GM12878 (cell line): ENCODE measurements at regions not wholly inside any gene's neighbourhood (a gene's known extent, or its start where the extent isn't known, plus 50 kb on each side); places are given as distances from the start of the nearest gene placed in this dataset.

Source experiments
- ATAC-seq: fragments of 200-7000 bp; cut with Tn5 transposase; 3 replicates; pipeline ENCODE4 v1.9.1; 2020; ENCODE audit warnings: mild to moderate bottlenecking, moderate library complexity
- BruUV-seq: library from RNA; stranded (reverse); fragments of 400-500 nt; replicated peaks from 2 replicates; lab custom pipeline; 2021; lab: Mats Ljungman, UMichigan
- CTCF ChIA-PET: fragments of 300-600 bp; sonication (Branson Sonifier 250); formaldehyde crosslinking; extraction: SDS; loops from one replicate; lab custom pipeline; 2021; ENCODE audit warnings: inconsistent platforms; lab: Yijun Ruan, JAX
- POLR2A ChIA-PET: fragments of 350-600 bp; formaldehyde crosslinking; extraction: SDS; loops from one replicate; lab custom pipeline; 2021; ENCODE audit warnings: inconsistent platforms; lab: Charles Lee
- RAD21 ChIA-PET: fragments of 300-600 bp; sonication (Branson Sonifier 250); formaldehyde crosslinking; loops from one replicate; lab custom pipeline; 2023; ENCODE audit warnings: antibody characterized with exemption; ENCODE audit not compliant: unreplicated experiment; lab: Charles Lee
- SMC1A ChIA-PET: fragments of 300-600 bp; sonication (Branson Sonifier 250); formaldehyde crosslinking; loops from one replicate; lab custom pipeline; 2023; ENCODE audit not compliant: unreplicated experiment, uncharacterized antibody; lab: Charles Lee
- DNase-seq: peaks from one replicate; pipeline ENCODE4 v3.0.0-alpha.2; 2011; ENCODE audit warnings: low read depth, low spot score
- FAIRE-seq: peaks from 3 replicates; lab custom pipeline; 2011; peaks lifted over from hg19 to GRCh38; lab: Jason Lieb, UNC
- H2AFZ ChIP-seq: 2 replicates; pipeline ENCODE4 v1.6.0; 2011; ENCODE audit warnings: low read depth, low read length, control low read depth; ENCODE audit not compliant: control insufficient read depth
- H3K27ac ChIP-seq: 2 replicates; pipeline ENCODE4 v1.5.1; 2011; ENCODE audit warnings: control low read depth; ENCODE audit not compliant: control insufficient read depth, insufficient read depth
- H3K27me3 ChIP-seq, 2 experiments: replicated peaks in 1 of 2; 2 replicates each; pipeline versions ENCODE4 v1.6.0 to v1.6.1; 2011; ENCODE audit warnings: low read length in 1 of 2; ENCODE audit not compliant: control insufficient read depth in 2 of 2, insufficient read depth in 2 of 2
- H3K36me3 ChIP-seq, 2 experiments: 2 replicates each; pipeline ENCODE4 v1.5.1; 2011; ENCODE audit warnings: low read length in 1 of 2; ENCODE audit not compliant: control insufficient read depth in 2 of 2, insufficient read depth in 2 of 2
- H3K4me1 ChIP-seq: 2 replicates; pipeline ENCODE4 v1.6.1; 2011; ENCODE audit warnings: mild to moderate bottlenecking, low read length, moderate library complexity, mixed read lengths; ENCODE audit not compliant: control insufficient read depth, insufficient read depth
- H3K4me2 ChIP-seq: 2 replicates; pipeline ENCODE4 v1.6.0; 2011; ENCODE audit warnings: control low read depth; ENCODE audit not compliant: control insufficient read depth, insufficient read depth
- H3K4me3 ChIP-seq: fragments of 200-600 bp; sonication (generic); 2 replicates; pipeline ENCODE4 v1.5.1; 2016
- H3K79me2 ChIP-seq: 2 replicates; pipeline ENCODE4 v1.6.0; 2011; ENCODE audit warnings: low read length; ENCODE audit not compliant: control insufficient read depth, insufficient read depth
- H3K9ac ChIP-seq: 2 replicates; pipeline ENCODE4 v1.8.0; 2011; ENCODE audit warnings: low read length, control low read depth, mixed read lengths; ENCODE audit not compliant: control insufficient read depth, insufficient read depth
- H3K9me3 ChIP-seq: replicated peaks from 3 replicates; pipeline ENCODE4 v1.5.1; 2011; ENCODE audit warnings: mild to moderate bottlenecking, low read length; ENCODE audit not compliant: control insufficient read depth, insufficient read depth
- H4K20me1 ChIP-seq: 2 replicates; pipeline ENCODE4 v1.6.0; 2011; ENCODE audit not compliant: control insufficient read depth, insufficient read depth
- CHD2 ChIP-seq: IDR thresholded peaks from 2 replicates; pipeline ENCODE4 v1.6.1; 2011; ENCODE audit warnings: low read depth, low read length, improper control_type of control experiment, borderline replicate concordance
- CUX1 ChIP-seq: IDR thresholded peaks from 2 replicates; pipeline ENCODE4 v1.6.1; 2012; ENCODE audit warnings: improper control_type of control experiment, low read depth, low read length; ENCODE audit not compliant: insufficient replicate concordance
- EGR1 ChIP-seq, 2 experiments: IDR thresholded peaks; 1 replicate in 1 of 2; 2 replicates in 1 of 2; pipeline ENCODE4 v1.6.1; 2011 to 2012; ENCODE audit warnings: low read depth in 2 of 2, low read length in 2 of 2, borderline replicate concordance in 1 of 2, mild to moderate bottlenecking in 1 of 2, moderate library complexity in 1 of 2
- ESRRA ChIP-seq: IDR thresholded peaks from 2 replicates; pipeline ENCODE4 v1.6.1; 2012; ENCODE audit warnings: mild to moderate bottlenecking, low read length, improper control_type of control experiment
- IKZF2 ChIP-seq, 2 experiments: fragments of 450-650 bp; IDR thresholded peaks; 2 replicates each; pipeline ENCODE4 v1.6.1; 2017; ENCODE audit warnings: mild to moderate bottlenecking in 2 of 2, moderate library complexity in 2 of 2
- JUNB ChIP-seq: IDR thresholded peaks from 2 replicates; pipeline ENCODE4 v1.6.1; 2016; ENCODE audit warnings: antibody characterized with exemption, mild to moderate bottlenecking
- MEF2B ChIP-seq: fragments of 450-650 bp; IDR thresholded peaks from 2 replicates; pipeline ENCODE4 v1.6.1; 2018; ENCODE audit warnings: mild to moderate bottlenecking, moderate library complexity; ENCODE audit not compliant: partially characterized antibody, poor library complexity, severe bottlenecking
- NFYA ChIP-seq: IDR thresholded peaks from 2 replicates; pipeline ENCODE4 v1.6.1; 2011; ENCODE audit warnings: low read depth, mild to moderate bottlenecking, low read length, improper control_type of control experiment, borderline replicate concordance
- NRF1 ChIP-seq: conservative IDR thresholded peaks from 2 replicates; pipeline ENCODE4 v1.6.1; 2011; ENCODE audit warnings: mild to moderate bottlenecking, low read depth, low read length, improper control_type of control experiment
- PAX8 ChIP-seq: fragments of 450-650 bp; IDR thresholded peaks from 2 replicates; pipeline ENCODE4 v1.6.1; 2017; ENCODE audit warnings: mild to moderate bottlenecking, moderate library complexity
- SIX5 ChIP-seq: IDR thresholded peaks from 2 replicates; pipeline ENCODE4 v1.6.1; 2011; ENCODE audit warnings: mild to moderate bottlenecking, low read depth, low read length, moderate library complexity; ENCODE audit not compliant: severe bottlenecking
- ZBTB33 ChIP-seq: fragments of 450-650 bp; IDR thresholded peaks from 2 replicates; pipeline ENCODE4 v1.6.1; 2017; ENCODE audit warnings: mild to moderate bottlenecking
- WGBS: methylation state at CpG from one replicate; pipeline ENCODE4 v1.1.6; 2016; ENCODE audit warnings: low lambda C conversion rate; ENCODE audit not compliant: insufficient replicate concordance, insufficient coverage; ENCODE audit errors: missing lambda C conversion rate; 5-methylcytosine and 5-hydroxymethylcytosine counted together
- in situ Hi-C: fragments of 300-500 bp; cut with MboI; formaldehyde crosslinking; loops from 9 replicates; pipeline ENCODE4 v1.14.3; 2018; ENCODE audit warnings: mixed read lengths
- intact Hi-C: fragments of 100-400 bp; cut with micrococcal nuclease; formaldehyde crosslinking; loops from one replicate; pipeline ENCODE4 v1.14.2; 2022; ENCODE audit not compliant: unreplicated experiment

- Histone ChIP-seq H3K9me3 (no peaks in the 10 kb centered on the region), H3K36me3 (no peaks in the 10 kb centered on the region), H3K4me1 (no peaks in the 10 kb centered on the region), H3K9ac (no peak overlapping the region), H3K4me2 (no peak overlapping the region), H3K27me3 (no peaks in the 10 kb centered on the region), H2AFZ (no peak overlapping the region), H3K4me3 (no peak overlapping the region), H4K20me1 (no peaks in the 10 kb centered on the region; the same call in 1 of the 2 replicates), H3K27ac (no peak overlapping the region), H3K79me2 (no peaks in the 10 kb centered on the region)
- ChIA-PET SMC1A (interaction anchor here (1.1 to 3.5 kb wide), 7 partner anchors 10 to 244 kb away, joined by 3 to 82 read pairs (median 8); no protein-coding TSS in a partner anchor), POLR2A (interaction anchor here (1.0 to 3.1 kb wide), 2 partner anchors 9 to 38 kb away, joined by 3 to 23 read pairs; no protein-coding TSS in a partner anchor), RAD21 (interaction anchor here (2.6 to 3.8 kb wide), 2 partner anchors 9 to 11 kb away, joined by 14 to 59 read pairs; no protein-coding TSS in a partner anchor), CTCF (interaction anchor here (1.2 to 2.4 kb wide), 3 partner anchors 11 to 41 kb away, joined by 3 to 15 read pairs (median 5); no protein-coding TSS in a partner anchor)
- no TSS peak for BruUV-seq
- DNase-seq: no peak
- in situ Hi-C loops: no loop called here
- 3% methylated on average over 1 of the region's 1 CpG for WGBS
- TF ChIP-seq ZBTB33: no peak
- no peak for TF ChIP-seq NRF1
- TF ChIP-seq IKZF2 (IDR thresholded peaks at IDR 0.05): no peak
- no peak for TF ChIP-seq CHD2
- TF ChIP-seq NFYA: no peak
- no peak for TF ChIP-seq SIX5
- no peak for TF ChIP-seq EGR1 (IDR thresholded peaks at IDR 0.05; ENCODE audit: borderline replicate concordance in 1 of 2, low read depth in 2 of 2, low read length in 2 of 2)
- TF ChIP-seq JUNB: no peak
- no peak for TF ChIP-seq CUX1
- no peak for TF ChIP-seq PAX8
- no peak for TF ChIP-seq MEF2B
- no peak for TF ChIP-seq ESRRA
- FAIRE-seq: no peak
- intact Hi-C loops: no loop called here
- ATAC-seq: no peak
Measured at GRCh38 chr5:103927739-103928138, 365.1 kb upstream of the NUDT12 start.
